GM19238 (cell line): ENCODE measurements at regions not wholly inside any gene's neighbourhood (a gene's known extent, or its start where the extent isn't known, plus 50 kb on each side); places are given as distances from the start of the nearest gene placed in this dataset.
"Not testable (repeated sequence)": the region's sequence is repeated elsewhere in the genome, so short reads cannot be mapped to it uniquely, and the experiment has no call there.

Experiments used
- DNase-seq: peaks from one replicate; pipeline ENCODE4 v3.0.0; 2011; ENCODE audit warnings: low spot score; ENCODE audit not compliant: insufficient read length

DNA sequence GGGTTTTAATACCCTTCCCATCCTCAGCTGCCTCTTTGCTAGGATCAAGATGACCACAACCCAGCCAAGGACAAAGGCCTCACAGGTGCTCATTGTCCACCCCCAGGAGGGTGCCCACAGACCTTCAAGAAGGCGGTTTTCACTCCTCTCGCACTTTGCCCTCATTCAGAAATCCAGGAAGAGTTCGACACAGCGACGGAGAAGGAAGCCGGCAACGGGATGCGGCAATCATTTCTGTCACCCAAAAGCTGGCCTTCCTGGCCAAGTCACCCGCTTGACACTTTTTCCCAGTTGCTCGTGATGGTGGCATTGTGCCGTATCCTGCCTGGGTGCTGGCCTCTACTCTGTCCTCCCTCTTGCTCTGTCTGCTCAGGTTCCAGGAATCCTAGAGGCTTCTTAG lies 293.0 kb upstream of the ZNF337 start:
- not testable (repeated sequence) for DNase-seq

DNA sequence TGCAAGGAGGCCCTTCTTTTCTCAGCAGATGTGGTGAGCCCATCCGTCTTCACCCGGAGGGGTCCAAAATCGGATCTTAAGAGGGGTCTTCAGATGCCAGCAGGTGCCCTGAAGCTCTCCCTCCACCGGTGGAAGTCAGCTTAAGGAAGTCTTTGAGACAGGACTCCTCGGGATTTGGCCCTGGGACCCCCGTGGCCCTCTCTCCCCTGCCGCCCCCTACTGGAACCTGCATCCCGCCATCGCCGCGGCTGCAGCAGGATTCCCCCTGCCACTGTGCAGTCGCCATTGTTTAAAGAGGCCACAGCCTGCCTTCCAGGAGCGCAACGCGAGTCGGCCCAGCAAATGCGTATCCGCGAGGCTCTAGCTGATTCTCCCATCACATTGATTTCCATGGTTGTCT lies 292.5 kb upstream of the ZNF337 start:
- DNase-seq = no peak

GRCh38 chr20:25987928-25988560 lies 291.4 kb upstream of the ZNF337 start:
- DNase-seq = not testable (repeated sequence)

- DNase-seq = no peak
Observed at GRCh38 chr20:25987073-25987927, 290.6 kb upstream of the ZNF337 start.

DNA sequence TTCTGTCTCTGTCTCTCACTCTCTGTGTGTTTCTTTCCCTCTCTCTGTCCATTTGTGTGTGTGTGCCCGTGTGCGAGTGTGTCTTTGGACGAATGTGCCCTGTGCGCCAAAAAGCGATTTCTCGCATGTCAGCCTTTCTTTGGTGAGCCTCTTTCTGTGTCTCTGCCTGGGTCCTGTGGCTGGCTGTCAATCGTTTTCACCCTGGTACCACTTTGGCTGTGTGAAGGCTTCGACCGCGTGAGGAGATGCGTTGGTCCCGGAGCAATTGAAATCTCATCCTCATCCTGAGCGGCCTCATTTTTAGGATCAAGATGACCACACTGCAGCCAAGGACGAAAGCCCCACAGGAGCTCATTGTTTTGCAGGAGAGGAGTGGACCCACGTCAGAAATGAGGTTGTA lies 288.9 kb upstream of the ZNF337 start:
- DNase-seq = no peak

GRCh38 chr20:25984933-25985332 lies 288.3 kb upstream of the ZNF337 start:
- no peak for DNase-seq

DNA sequence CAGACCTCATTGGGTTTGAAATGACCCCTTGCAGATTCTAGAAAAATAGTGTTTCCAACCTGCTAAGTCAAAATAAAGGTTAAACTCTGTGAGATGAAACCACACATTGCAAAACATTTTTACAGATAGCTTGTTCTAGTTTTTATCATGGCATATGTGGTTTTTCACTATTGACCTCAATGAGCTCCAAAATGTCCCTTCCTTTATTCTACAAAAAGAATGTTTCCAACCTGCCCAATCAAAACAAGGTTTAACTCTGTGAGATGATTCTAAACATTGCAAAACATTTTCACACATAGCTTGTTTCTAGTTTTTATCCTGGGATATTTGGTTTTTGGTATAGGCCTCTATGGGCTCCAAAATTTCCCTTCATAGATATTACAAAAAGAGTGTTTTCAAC lies 286.0 kb upstream of the ZNF337 start:
- not testable (repeated sequence) for DNase-seq

DNA sequence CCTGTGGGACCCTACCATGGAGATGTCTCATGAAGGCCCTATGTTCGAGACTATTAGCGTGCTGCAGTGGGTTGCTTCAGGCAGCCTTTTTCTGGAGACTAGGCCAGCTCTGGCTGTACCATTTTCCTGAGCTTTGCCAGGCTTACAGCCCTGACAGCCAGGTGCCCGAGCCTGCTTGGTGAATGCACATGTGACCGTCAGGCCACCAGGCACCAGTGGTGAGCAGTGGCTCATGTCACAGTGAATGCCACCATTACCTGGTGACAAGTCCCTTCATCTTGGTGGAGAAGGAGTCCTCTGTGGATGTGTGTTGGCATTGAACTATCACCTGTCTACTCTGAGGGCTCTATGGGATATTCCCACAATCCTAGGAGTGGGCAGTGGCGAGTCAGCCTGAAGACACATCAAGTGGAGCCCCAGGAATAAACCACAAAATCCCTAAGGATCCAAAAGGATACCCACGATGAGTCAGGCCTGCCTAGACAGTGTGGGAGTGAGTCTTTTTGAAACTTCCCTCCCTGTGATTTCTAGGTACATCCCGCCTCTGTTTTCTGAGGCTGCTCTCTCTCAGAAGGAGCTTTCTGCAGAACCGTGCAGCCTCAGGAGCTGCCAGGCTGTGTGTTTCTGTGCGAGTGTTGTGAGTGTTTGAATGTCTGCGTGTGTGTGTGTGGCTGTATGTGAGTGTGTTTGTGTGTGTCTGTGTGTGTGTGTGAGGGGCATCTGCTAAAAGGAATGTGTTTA lies 282.0 kb upstream of the ZNF337 start:
- DNase-seq = not testable (repeated sequence)

DNA sequence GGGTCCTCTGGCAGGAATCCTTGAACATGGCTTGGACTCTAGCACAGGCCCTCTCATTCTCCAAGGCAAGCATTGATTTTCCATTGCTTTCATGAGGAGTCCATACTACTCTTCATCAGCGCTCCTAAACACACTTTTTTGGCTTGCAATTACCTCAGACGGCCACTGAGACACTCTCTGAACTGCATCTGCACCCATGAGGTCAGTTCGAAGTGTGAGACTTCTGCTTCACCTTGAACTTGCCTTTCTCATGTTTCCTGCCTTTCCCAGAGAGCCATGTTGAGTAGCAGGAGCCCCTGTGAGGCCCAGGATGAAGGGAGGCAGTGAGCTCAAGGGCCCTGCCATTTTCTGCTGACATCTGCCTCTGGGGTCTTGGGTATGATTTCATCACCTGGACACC lies 279.2 kb upstream of the ZNF337 start:
- DNase-seq = not testable (repeated sequence)

DNA sequence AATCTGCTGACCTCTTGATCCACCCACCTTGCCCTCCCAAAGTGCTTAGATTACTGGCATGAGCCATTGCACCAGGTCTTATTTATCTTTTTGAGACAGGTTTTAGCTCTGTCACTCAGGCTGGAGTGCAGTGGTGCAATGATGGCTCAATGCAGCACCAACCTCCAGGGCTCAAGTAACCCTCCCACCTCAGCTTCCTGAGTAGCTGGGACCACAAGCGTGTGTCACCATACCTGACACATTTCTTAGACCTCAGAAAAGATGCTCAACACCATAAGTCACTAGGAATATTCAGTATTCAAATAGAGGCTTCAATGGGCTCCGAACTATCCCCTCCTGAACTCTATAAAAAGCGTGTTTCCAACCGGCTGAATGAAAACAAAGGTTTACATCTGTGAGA lies 268.6 kb upstream of the ZNF337 start:
- DNase-seq = not testable (repeated sequence)

GRCh38 chr20:25953876-25954275 lies 257.2 kb upstream of the ZNF337 start:
- not testable (repeated sequence) for DNase-seq

GRCh38 chr20:25935230-25935629 lies 238.6 kb upstream of the ZNF337 start:
- not testable (repeated sequence) for DNase-seq

- DNase-seq = not testable (repeated sequence)
Observed at GRCh38 chr20:25932806-25933205, 236.2 kb upstream of the ZNF337 start.

GRCh38 chr20:25932170-25932569 lies 235.5 kb upstream of the ZNF337 start:
- not testable (repeated sequence) for DNase-seq

DNA sequence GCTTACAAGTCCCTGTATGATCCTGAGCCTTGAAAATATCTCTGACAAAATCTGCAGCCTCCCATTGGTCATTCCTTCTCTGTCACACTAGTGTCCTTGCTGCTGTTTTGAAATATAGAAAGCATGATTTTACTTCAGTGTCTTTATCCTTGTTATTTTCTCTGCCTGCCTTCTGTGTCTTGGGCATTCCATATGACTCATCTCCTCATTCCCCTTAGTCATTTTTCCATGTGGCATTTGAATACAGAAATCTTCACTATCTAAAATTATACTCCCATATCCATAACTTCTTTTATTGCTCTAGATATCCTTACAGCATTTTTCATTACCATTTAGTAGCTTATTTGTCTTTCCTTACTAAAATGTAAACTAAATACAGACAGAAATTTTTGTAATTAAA lies 205.7 kb upstream of the ZNF337 start:
- not testable (repeated sequence) for DNase-seq

DNA sequence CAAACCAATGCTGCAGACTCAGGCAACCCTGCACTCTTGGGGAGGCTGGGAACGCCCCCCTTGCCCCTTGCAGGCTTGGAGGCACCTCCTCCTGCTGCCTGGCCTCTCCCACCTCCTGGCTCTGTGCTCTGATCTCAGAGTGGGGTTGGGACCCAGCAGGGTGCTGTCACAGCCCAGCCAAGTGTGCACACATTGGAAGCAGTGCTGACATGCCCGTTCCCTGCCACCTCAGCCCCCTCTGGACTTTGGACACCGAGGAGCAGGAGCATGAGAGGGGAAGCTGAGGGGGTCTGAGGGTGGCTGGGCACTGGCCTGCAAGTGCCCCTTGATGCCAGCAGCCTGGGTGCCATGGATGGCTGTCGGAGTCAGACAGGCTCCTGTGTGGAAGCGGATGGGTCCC lies 202.0 kb upstream of the ZNF337 start:
- not testable (repeated sequence) for DNase-seq

GRCh38 chr20:25879096-25879495 lies 182.4 kb upstream of the ZNF337 start:
- DNase-seq = not testable (repeated sequence)

- not testable (repeated sequence) for DNase-seq
Observed at GRCh38 chr20:25868650-25868979, 172.0 kb upstream of the ZNF337 start.

- no peak for DNase-seq
Observed at GRCh38 chr20:25867776-25868649, 171.4 kb upstream of the ZNF337 start.

GRCh38 chr20:25867015-25867775 lies 170.5 kb upstream of the ZNF337 start:
- DNase-seq = not testable (repeated sequence)
